DMS53 (cell line): ENCODE measurements at regions not wholly inside any gene's neighbourhood (a gene's known extent, or its start where the extent isn't known, plus 50 kb on each side); places are given as distances from the start of the nearest gene placed in this dataset.

Experiments
- DNase-seq: peaks from one replicate; lab custom pipeline; 2025; lab: John Stamatoyannopoulos, UW

- no peak for DNase-seq
Measured at GRCh38 chr4:123807866-123808265, 411.3 kb downstream of the SPRY1 start.

DNA sequence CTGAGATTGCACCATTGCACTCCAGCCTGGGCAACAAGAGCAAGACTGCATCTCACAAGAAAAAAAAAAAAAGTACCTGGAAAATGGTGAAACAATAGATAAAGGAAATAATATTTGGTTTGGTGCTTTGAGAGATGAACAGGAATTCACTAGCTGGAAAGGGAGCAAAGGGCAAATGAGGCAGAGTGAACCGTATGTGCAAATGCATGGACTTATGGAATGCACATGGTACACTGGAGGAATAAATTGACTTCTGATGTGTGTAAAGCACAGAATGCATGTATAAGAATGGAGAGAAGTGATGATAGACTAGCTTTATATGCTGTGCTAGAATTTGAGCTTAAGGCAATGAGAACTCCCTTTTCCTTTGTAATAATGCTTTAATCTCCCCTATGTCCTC lies 413.3 kb downstream of the SPRY1 start:
- no peak for DNase-seq

DNA sequence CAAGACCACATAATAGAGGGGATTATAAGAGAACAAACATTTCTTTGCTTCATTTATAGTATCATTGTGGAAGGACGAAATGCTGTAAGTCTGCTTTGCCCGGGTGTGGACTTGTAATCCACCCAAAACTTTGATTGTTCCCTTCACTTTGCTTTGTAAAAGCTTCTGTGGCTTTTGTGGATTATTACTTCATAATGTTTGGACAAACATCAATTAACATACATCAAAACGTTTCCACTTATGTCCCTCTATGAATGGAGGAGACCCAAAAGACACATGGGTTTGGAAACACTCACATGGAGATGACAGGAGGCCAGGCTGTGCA lies 415.4 kb downstream of the SPRY1 start:
- no peak for DNase-seq

- no peak for DNase-seq
Measured at GRCh38 chr4:123813901-123814300, 417.3 kb downstream of the SPRY1 start.

DNA sequence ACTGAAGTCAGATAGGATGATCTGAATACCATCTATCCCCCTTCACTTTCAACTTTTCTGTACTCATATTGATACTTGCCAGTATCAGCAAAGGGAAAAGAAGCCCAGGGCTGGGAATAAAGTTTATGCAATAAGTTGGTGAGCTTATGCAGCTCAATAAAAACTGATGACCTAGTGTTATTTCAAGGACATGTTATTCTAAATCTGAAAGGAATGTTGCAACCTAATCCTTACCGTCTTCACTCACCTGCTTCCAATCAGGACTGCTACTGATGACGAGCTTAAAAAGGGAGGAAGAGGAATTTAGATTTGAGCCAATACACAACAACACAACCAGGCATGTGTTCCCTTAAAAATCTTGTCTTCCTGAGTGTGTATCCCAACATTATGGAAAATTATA lies 419.9 kb downstream of the SPRY1 start:
- no peak for DNase-seq

GRCh38 chr4:123817025-123817688 lies 420.6 kb downstream of the SPRY1 start:
- DNase-seq, result no peak

- DNase-seq, result no peak
Measured at GRCh38 chr4:123819362-123820035, 422.9 kb downstream of the SPRY1 start.

DNA sequence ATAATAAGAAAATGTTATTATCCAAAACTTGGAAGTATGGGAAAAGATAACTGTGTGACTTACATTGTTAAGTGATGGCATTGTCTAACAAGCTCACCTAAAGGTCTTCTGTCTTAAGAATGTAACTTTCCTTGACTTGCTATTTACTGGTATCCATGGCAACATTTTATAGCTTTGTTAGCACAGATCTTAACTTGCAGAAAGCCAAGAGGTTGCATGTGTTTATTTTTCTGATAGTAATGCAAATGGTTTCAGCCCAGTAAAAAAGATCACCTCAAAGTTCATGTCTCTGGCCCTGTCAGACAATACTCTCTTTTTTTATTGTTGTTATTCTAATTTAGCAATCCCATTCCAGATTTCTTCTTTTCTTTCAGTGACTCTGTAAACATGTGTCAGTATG lies 425.3 kb downstream of the SPRY1 start:
- peak; percentile 3 for DNase-seq

DNA sequence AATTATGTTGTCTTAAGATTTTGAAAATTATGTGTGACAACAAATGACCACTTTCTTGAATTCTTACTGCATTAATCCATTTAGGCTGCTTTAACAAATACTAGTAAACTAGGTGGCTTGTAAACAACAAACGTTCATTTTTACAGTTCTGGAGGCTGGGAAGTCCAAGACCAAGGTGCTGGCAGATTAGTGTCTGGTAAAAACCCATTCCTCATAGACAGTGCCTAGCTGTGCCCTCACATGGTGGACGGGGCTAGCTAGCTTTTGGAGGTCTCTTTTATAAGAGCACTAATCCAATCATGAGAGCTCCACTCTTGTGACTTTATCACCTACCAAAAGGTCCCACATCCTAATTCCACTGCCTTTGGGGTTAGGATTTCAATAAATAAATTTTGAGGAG lies 425.8 kb downstream of the SPRY1 start:
- no peak for DNase-seq

DNA sequence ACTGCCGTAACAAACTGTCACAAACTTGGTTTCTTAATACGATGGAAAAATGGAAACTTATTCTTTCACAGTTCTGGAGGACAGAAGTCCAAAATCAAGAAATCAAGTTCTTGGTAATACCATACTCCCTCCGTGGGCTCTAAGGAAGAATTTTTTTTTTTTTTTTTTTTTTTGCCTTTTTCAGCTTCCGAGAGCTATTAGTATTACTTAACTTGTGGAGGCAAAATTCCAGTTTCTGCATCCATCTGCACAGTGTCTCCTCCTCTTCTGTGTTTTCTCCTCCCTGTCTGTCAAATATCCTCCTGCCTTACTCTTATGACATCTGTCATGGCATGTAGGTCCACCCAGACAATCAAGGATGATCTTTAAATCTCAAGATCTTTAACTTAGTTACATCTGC lies 426.6 kb downstream of the SPRY1 start:
- DNase-seq, result no peak

DNA sequence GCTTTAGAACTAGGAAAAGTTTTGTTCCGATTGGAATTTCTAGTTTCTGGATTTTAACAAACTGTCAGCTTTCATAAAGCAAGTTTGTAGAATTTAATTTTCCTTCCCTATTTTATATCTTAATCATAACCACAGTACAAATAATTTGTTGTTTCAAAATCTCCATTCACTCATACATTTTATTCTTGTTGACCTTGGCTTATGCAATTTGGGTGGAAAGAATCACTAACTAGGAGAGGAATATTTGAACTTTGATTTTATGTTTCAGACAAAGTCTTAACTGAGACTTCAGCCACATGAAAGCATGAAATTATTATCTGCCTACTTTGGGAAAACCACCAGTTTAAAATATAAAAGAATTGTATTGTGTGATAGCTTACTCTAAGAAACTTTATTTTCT lies 427.9 kb downstream of the SPRY1 start:
- DNase-seq, result no peak

DNA sequence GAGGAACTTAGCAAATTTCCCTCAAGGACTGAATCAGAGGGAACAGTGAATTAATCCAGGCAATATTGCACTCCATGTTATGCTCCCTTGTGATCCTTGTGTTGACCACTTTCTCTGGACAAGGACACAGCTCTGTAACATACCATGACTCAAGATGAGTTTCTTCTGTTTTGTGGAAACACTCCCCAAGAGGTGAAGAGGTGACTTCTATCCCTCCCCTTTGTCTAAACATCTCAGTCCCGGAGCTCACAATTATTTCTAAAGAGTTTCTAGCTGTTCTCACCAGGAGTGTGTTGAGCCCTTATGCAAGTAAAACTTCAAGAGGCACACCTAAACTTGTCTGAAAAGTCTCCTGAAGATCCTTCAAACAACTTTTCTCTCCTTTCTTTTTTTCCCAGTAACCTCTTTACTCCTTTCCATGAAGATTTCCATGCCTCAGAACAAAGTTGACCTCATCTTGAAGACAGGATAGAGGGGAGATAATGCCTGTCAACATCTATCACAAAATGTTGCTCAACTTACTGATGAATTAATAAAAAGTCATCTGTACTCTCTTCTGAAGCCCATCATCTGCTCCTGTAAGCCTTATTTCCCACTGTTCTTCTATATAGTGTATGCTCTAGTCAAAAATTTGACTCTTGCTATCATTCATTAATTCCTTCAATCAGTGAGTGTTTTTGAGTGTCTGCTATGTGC lies 429.1 kb downstream of the SPRY1 start:
- DNase-seq, result no peak

DNA sequence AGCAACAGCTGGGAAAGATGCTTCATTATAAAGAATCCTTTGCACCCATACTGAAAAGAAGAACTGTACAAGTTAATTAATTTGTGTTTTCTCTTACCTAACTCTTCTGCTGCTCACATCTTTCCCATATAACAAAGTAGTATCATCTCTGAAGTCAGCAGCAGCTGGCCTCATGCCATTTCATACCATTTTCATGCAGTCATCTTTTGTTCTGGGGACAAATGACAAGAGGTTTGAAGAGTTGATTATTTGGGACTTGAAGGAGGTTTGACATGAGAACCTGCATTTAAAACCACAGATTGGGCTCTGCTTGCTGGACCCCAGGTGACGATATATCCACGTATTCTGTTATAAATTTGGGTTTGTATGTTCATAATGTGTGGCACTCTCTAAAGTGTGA lies 430.3 kb downstream of the SPRY1 start:
- DNase-seq, result peak; percentile 6

GRCh38 chr4:123827511-123827910 lies 430.9 kb downstream of the SPRY1 start:
- no peak for DNase-seq

DNA sequence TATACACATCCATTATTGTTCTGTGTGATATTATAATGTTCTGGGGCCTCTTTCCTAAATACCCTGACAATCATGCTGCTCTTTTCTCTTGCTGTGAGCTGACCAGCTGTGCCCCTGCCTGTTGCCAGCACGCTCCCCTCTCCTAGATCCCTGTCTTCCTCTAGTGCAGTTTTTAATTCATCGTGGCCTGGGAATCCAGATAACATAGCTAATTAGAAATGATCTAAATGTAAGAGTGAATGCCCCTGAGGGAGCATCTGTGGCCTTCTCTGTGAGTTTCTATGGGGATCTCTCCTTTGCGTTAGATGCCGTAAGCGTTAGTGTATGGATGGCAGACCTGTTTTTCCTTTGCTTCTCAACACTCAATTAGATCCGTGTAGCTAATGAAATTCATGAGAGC lies 434.3 kb downstream of the SPRY1 start:
- DNase-seq, result no peak

GRCh38 chr4:123832173-123833026 lies 435.8 kb downstream of the SPRY1 start:
- DNase-seq, result no peak

- DNase-seq, result no peak
Measured at GRCh38 chr4:123833171-123833643, 436.6 kb downstream of the SPRY1 start.

DNA sequence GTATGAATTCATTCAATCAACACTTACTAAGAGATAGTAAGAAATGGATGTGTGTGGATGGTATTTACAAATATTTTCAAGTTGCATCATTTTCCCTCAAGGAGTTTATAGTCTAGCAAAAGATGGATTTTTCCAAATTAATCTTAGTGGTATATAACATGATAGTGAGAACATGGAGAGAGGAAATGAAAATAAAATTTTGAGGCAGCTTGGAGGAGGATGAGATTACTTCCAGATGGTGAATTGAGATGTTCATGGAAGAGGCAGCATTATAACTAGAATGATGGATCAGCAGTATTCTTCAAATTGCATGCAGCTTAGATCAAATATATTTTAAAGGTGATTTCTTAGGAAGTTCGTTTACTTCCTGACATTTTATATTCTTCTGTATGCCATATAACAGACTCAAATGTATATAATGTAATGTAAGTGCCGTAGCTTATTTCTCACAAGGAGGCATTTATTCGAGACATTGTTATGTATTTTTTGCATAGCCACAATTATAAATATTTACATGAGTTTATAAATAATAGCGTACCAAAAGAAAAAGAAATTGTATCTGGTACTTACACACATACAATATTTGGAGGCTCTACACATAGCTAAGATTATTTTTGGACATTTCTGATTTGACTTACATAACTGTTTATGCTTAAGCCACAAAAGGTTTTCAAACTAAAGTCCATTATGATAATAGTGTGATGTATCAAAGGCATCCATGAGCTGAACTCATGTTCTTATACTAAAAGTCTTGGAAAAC lies 439.4 kb downstream of the SPRY1 start:
- no peak for DNase-seq

DNA sequence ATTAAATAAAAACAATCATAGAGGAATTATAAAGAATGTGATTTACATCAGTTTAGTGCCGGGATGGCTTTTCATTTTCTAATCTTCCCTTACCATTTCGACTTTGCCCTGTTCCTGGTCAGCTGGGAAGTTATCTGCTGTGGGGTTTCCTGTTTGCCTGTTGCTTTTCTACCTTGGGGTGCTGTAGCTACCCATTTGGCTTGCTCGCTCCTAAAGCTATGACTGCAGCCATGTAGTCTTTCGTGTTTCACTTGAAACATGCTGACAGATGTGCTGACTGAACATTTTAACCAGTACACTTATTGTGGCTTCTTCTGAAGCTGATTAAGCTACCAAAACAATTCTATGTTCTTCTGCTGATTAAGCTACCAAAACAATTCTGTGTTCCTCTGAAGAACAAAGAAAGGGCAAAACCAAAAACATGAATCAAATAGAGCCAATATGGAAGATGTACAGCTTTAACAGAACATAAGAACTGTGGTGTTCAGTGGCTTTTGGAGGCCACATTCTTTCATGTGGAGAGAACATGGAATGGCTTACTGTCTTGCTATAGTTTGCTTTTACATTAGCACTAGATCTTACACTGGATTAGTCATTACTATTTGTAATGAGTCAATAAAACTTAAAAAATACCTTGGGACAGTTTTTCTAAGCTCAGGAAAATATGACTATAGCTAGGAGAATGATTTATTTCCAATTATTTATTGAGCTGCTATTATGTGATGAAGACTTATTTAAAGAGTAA lies 440.4 kb downstream of the SPRY1 start:
- no peak for DNase-seq

DNA sequence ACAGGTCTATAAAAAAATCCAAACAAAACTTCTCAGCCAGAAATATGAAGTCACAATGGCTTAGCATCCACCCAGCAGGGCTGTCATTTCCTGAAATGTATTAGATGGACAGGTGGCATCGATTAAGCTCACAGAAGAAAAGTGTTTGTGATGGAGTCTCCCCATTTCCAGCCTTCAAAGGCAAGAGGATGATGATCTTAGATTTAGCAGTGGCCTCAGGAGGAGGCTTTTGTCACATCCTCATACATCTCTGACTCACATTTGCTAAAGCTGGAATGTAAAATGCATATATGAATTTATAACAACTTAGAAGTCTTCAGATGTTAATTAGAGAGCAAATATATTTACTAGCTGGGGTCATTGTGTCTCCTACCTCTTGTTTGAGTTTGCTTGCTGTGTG lies 441.9 kb downstream of the SPRY1 start:
- DNase-seq, result no peak

- DNase-seq, result no peak
Measured at GRCh38 chr4:123840197-123840596, 443.6 kb downstream of the SPRY1 start.
